Mesothelial cell of epicardium (in vitro differentiated cells): ENCODE measurements at regions not wholly inside any gene's neighbourhood (a gene's known extent, or its start where the extent isn't known, plus 50 kb on each side); places are given as distances from the start of the nearest gene placed in this dataset.
"Not testable (repeated sequence)": the region's sequence is repeated elsewhere in the genome, so short reads cannot be mapped to it uniquely, and the experiment has no call there.

ENCODE experiments used
- DNase-seq, 2 experiments: peaks; one replicate each; pipeline ENCODE4 v3.0.0; 2021; ENCODE audit warnings: low spot score in 2 of 2; ENCODE audit not compliant: unreplicated experiment in 2 of 2
- H3K27ac Mint-ChIP-seq: 2 replicates; pipeline ENCODE4 v1.8.0; 2021; ENCODE audit warnings: mixed read lengths
- H3K27me3 Mint-ChIP-seq: 2 replicates; pipeline ENCODE4 v1.8.0; 2021; ENCODE audit warnings: low read depth, mixed read lengths
- H3K36me3 Mint-ChIP-seq: 2 replicates; pipeline ENCODE4 v1.8.0; 2021; ENCODE audit warnings: mixed read lengths
- H3K4me1 Mint-ChIP-seq: 2 replicates; pipeline ENCODE4 v1.8.0; 2021; ENCODE audit warnings: mixed read lengths
- H3K4me3 Mint-ChIP-seq: 2 replicates; pipeline ENCODE4 v1.8.0; 2021; ENCODE audit warnings: mild to moderate bottlenecking, moderate library complexity, mixed read lengths
- H3K9me3 Mint-ChIP-seq: 2 replicates; pipeline ENCODE4 v1.8.0; 2021; ENCODE audit warnings: mixed read lengths
- TF ChIP-seq, protein P1 (sequence below): fragments of 200-600 bp; sonication (generic); IDR thresholded peaks from one replicate; pipeline ENCODE4 v1.5.0; 2021; ENCODE audit warnings: antibody characterized with exemption; ENCODE audit not compliant: unreplicated experiment

DNA sequence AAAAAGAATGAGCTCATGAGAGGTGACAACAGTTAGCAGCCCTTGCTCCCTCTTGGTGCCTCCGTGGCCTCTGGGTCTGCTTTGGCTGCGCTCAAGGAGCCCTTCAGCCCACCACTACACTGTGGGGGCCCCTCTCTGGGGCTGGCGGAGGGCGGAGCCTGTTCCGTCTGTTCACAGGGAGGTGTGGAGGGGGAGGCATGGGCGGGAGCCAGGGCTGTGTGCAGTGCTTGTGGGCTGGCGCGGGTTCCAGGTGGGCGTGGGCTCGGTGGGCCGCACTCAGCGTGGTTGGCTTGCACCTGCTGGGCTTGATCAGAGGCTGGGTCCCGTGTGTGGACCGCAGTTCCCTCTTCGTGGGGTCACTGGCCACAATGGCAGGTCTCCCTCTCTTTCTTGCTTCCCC lies 953.4 kb upstream of the PRR20A start:
- H3K9me3 Mint-ChIP-seq, result peaks cover 12% of the 10 kb centered on the region
- no peaks in the 10 kb centered on the region for H3K36me3 Mint-ChIP-seq
- peaks cover 2% of the 10 kb centered on the region for H3K4me1 Mint-ChIP-seq
- H3K27me3 Mint-ChIP-seq, result no peaks in the 10 kb centered on the region
- no peak overlapping the region for H3K27ac Mint-ChIP-seq
- TF ChIP-seq, protein P1, sequence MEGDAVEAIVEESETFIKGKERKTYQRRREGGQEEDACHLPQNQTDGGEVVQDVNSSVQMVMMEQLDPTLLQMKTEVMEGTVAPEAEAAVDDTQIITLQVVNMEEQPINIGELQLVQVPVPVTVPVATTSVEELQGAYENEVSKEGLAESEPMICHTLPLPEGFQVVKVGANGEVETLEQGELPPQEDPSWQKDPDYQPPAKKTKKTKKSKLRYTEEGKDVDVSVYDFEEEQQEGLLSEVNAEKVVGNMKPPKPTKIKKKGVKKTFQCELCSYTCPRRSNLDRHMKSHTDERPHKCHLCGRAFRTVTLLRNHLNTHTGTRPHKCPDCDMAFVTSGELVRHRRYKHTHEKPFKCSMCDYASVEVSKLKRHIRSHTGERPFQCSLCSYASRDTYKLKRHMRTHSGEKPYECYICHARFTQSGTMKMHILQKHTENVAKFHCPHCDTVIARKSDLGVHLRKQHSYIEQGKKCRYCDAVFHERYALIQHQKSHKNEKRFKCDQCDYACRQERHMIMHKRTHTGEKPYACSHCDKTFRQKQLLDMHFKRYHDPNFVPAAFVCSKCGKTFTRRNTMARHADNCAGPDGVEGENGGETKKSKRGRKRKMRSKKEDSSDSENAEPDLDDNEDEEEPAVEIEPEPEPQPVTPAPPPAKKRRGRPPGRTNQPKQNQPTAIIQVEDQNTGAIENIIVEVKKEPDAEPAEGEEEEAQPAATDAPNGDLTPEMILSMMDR, result no peak
- H3K4me3 Mint-ChIP-seq, result no peak overlapping the region
- DNase-seq, result no peak

DNA sequence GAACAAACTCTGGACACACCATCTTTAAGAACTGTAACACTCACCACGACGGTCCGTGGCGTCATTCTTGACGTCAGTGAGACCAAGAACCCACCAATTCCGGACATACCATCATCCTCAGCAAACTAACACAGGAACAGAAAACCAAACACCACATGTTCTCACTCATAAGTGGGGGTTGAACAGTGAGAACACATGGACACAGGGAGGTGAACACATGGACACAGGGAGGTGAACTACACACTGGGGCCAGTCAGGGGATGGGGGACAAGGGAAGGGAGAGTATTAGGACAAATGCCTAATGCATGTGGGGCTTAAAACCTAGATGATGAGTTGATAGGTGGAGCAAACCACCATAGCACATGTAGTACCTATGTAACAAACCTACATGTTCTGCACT lies 952.1 kb upstream of the PRR20A start:
- H3K9me3 Mint-ChIP-seq, H3K4me1 Mint-ChIP-seq, H3K4me3 Mint-ChIP-seq, H3K27ac Mint-ChIP-seq, H3K36me3 Mint-ChIP-seq, DNase-seq, H3K27me3 Mint-ChIP-seq: not testable (repeated sequence)

DNA sequence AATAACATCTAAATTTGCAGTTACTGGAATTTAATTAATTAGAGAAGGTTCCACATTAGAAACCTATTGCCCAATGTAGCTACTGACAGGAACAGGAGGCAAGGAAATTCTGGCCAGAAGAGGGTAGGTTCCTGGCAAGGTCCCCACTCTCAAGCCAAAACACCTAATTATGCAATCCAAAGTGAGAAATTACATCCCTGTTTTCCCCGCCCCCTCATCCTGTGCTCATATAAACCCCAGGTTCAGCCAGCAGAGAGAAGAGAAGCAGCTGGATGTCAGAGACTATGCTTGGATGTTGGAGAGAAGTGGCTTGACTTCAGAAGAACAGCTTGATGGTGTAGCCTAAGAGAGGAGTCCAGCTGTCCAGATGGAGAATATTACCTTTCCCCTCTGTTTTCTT lies 951.3 kb upstream of the PRR20A start:
- H3K4me3 Mint-ChIP-seq, result no peak overlapping the region
- H3K4me1 Mint-ChIP-seq, result peaks cover 2% of the 10 kb centered on the region
- peaks cover 6% of the 10 kb centered on the region for H3K9me3 Mint-ChIP-seq
- no peak for DNase-seq
- no peaks in the 10 kb centered on the region for H3K27me3 Mint-ChIP-seq
- TF ChIP-seq, protein P1, result no peak
- no peak overlapping the region for H3K27ac Mint-ChIP-seq
- no peaks in the 10 kb centered on the region for H3K36me3 Mint-ChIP-seq

DNA sequence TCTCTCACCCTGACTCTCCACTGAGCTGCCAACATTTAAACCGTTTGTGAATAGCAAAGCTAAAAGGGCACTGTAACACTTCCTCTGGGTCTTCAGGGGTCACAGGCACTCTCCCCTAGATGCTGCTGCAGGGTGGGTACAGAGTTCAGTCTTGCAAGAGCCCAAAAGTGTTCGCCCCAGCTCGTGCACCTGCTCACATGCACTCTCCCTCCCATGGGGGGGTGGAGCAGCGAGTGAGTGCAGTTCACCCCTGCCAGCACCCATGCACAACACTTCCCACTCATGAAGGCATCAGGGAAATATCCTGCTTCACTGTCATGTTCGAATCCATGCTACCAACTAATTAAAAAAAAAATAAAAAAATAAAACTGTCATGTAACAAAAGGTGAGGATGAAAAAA lies 950.7 kb upstream of the PRR20A start:
- Mint-ChIP-seq H3K4me1 (peaks cover 2% of the 10 kb centered on the region), H3K36me3 (no peaks in the 10 kb centered on the region)

DNA sequence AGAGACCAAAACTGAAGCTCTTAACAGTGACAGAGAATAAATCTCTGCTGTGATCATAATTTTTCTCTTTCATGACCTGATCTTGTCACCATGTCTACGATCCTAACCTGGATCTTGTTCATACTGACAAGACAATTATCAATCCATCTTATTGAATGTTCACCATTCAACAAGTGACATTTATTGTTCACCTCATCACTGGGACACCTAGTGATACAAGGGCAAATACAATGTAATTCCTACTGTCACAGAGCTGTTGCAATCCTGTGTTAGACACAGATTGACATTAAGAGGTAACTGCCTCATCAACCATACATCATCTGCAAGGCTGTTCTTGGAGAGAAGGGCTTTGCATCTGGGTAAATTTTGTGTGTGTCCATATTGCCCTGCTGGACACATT lies 942.4 kb upstream of the PRR20A start:
- TF ChIP-seq, protein P1, result no peak
- Mint-ChIP-seq H3K4me1 (no peaks in the 10 kb centered on the region), H3K27me3 (no peaks in the 10 kb centered on the region), H3K27ac (no peak overlapping the region), H3K4me3 (no peak overlapping the region), H3K36me3 (no peaks in the 10 kb centered on the region), H3K9me3 (no peaks in the 10 kb centered on the region)
- DNase-seq, result no peak

More for the DNA sequence above, 950.7 kb upstream of the PRR20A start:
- no peak for DNase-seq
- Mint-ChIP-seq H3K9me3 (peaks cover 6% of the 10 kb centered on the region), H3K27me3 (no peaks in the 10 kb centered on the region), H3K4me3 (no peak overlapping the region), H3K27ac (no peak overlapping the region)
- TF ChIP-seq, protein P1, result no peak

DNA sequence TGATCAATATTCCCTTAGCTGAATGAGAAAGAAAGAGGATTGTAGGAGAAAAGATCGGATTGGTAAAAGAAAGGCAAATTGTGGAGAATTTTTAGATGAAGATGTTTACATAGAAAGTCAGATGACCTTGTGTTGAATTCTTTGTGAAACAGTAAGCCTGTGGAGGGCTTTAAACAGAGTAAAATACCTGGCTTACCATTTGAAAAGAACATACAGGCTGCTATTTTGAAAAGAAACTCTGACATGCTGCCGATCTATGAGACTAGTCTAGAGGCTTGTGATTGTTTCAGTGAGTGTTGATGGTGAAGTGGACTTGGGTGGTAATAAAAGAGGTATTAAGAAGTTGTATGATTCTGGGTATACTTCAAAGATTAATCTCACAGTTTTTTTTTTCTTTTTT lies 938.9 kb upstream of the PRR20A start:
- Mint-ChIP-seq H3K27me3 (no peaks in the 10 kb centered on the region), H3K4me1 (no peaks in the 10 kb centered on the region), H3K36me3 (no peaks in the 10 kb centered on the region), H3K9me3 (no peaks in the 10 kb centered on the region), H3K27ac (no peak overlapping the region), H3K4me3 (no peak overlapping the region)
- TF ChIP-seq, protein P1, result no peak
- no peak for DNase-seq
